GM12875 (cell line): ENCODE measurements at regions not wholly inside any gene's neighbourhood (a gene's known extent, or its start where the extent isn't known, plus 50 kb on each side); places are given as distances from the start of the nearest gene placed in this dataset.
"Not testable (repeated sequence)": the region's sequence is repeated elsewhere in the genome, so short reads cannot be mapped to it uniquely, and the experiment has no call there.

ENCODE experiments used
- H3K4me3 ChIP-seq: one replicate; pipeline ENCODE4 v1.5.1; 2011; ENCODE audit warnings: low read depth, low read length, control low read depth
- TF ChIP-seq, protein P1 (sequence below): IDR thresholded peaks from 2 replicates; pipeline ENCODE4 v1.5.1; 2011; ENCODE audit warnings: low read depth, mild to moderate bottlenecking, control low read depth, inconsistent platforms, low read length, moderate library complexity, borderline replicate concordance; ENCODE audit not compliant: insufficient read depth

- not testable (repeated sequence) for H3K4me3 ChIP-seq
- TF ChIP-seq, protein P1, sequence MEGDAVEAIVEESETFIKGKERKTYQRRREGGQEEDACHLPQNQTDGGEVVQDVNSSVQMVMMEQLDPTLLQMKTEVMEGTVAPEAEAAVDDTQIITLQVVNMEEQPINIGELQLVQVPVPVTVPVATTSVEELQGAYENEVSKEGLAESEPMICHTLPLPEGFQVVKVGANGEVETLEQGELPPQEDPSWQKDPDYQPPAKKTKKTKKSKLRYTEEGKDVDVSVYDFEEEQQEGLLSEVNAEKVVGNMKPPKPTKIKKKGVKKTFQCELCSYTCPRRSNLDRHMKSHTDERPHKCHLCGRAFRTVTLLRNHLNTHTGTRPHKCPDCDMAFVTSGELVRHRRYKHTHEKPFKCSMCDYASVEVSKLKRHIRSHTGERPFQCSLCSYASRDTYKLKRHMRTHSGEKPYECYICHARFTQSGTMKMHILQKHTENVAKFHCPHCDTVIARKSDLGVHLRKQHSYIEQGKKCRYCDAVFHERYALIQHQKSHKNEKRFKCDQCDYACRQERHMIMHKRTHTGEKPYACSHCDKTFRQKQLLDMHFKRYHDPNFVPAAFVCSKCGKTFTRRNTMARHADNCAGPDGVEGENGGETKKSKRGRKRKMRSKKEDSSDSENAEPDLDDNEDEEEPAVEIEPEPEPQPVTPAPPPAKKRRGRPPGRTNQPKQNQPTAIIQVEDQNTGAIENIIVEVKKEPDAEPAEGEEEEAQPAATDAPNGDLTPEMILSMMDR = peak; percentile 28; the same call in 1 of the 2 replicates
Observed at GRCh38 chrX:89871662-89872061, 50.0 kb upstream of the TGIF2LX start.
